C4-2B (cell line): ENCODE measurements at regions not wholly inside any gene's neighbourhood (a gene's known extent, or its start where the extent isn't known, plus 50 kb on each side); places are given as distances from the start of the nearest gene placed in this dataset.

ENCODE experiments used
- CTCF ChIP-seq: fragments of 450-650 bp; conservative IDR thresholded peaks from 2 replicates; pipeline ENCODE4 v1.5.1; 2017; ENCODE audit warnings: mild to moderate bottlenecking
- ZFX ChIP-seq: fragments of 450-650 bp; IDR thresholded peaks from 2 replicates; pipeline ENCODE4 v1.6.1; 2017

- TF ChIP-seq CTCF (no peak), ZFX (no peak)
These were observed 310.1 kb downstream of the TSHZ3 start for GRCh38 chr19:31039151-31039550.
